ENCODE measurements at regions not wholly inside any gene's neighbourhood (a gene's known extent, or its start where the extent isn't known, plus 50 kb on each side); places are given as distances from the start of the nearest gene placed in this dataset.
"Not testable (repeated sequence)": the region's sequence is repeated elsewhere in the genome, so short reads cannot be mapped to it uniquely, and the experiment has no call there.

GRCh38 chr16:73427164-73427563 lies 379.2 kb upstream of the ZFHX3 start:
- DNase-seq: no peak

GRCh38 chr16:73426433-73427160 lies 378.7 kb upstream of the ZFHX3 start:
- DNase-seq: no peak

GRCh38 chr16:73420676-73421075 lies 372.7 kb upstream of the ZFHX3 start:
- DNase-seq: no peak

GRCh38 chr16:73420244-73420643 lies 372.3 kb upstream of the ZFHX3 start:
- DNase-seq: no peak

GRCh38 chr16:73418691-73419090 lies 370.8 kb upstream of the ZFHX3 start:
- no peak for DNase-seq

GRCh38 chr16:73418051-73418450 lies 370.1 kb upstream of the ZFHX3 start:
- DNase-seq: no peak

GRCh38 chr16:73415286-73415685 lies 367.4 kb upstream of the ZFHX3 start:
- DNase-seq: no peak

- DNase-seq: no peak
Observed at GRCh38 chr16:73414638-73415037, 366.7 kb upstream of the ZFHX3 start.

- no peak for DNase-seq
Observed at GRCh38 chr16:73413830-73414190, 365.9 kb upstream of the ZFHX3 start.

GRCh38 chr16:73413091-73413829 lies 365.3 kb upstream of the ZFHX3 start:
- DNase-seq: no peak

- no peak for DNase-seq
Observed at GRCh38 chr16:73412416-73412815, 364.5 kb upstream of the ZFHX3 start.

GRCh38 chr16:73408716-73409115 lies 360.8 kb upstream of the ZFHX3 start:
- DNase-seq: no peak

GRCh38 chr16:73408311-73408710 lies 360.4 kb upstream of the ZFHX3 start:
- no peak for DNase-seq

GRCh38 chr16:73405851-73406250 lies 357.9 kb upstream of the ZFHX3 start:
- DNase-seq: no peak

- DNase-seq: no peak
Observed at GRCh38 chr16:73404001-73404400, 356.1 kb upstream of the ZFHX3 start.

- DNase-seq: no peak
Observed at GRCh38 chr16:73403291-73403690, 355.4 kb upstream of the ZFHX3 start.

- DNase-seq: no peak
Observed at GRCh38 chr16:73400951-73401350, 353.0 kb upstream of the ZFHX3 start.

GRCh38 chr16:73399997-73400396 lies 352.1 kb upstream of the ZFHX3 start:
- DNase-seq: no peak

- no peak for DNase-seq
Observed at GRCh38 chr16:73399486-73399885, 351.6 kb upstream of the ZFHX3 start.

GRCh38 chr16:73398604-73399003 lies 350.7 kb upstream of the ZFHX3 start:
- not testable (repeated sequence) for DNase-seq

- no peak for DNase-seq
Observed at GRCh38 chr16:73396556-73396955, 348.6 kb upstream of the ZFHX3 start.

GRCh38 chr16:73390936-73391335 lies 343.0 kb upstream of the ZFHX3 start:
- no peak for DNase-seq

- no peak for DNase-seq
Observed at GRCh38 chr16:73390491-73390890, 342.6 kb upstream of the ZFHX3 start.

- DNase-seq: no peak
Observed at GRCh38 chr16:73389085-73389484, 341.2 kb upstream of the ZFHX3 start.

GRCh38 chr16:73387979-73388378 lies 340.1 kb upstream of the ZFHX3 start:
- no peak for DNase-seq
